ENCODE measurements at regions not wholly inside any gene's neighbourhood (a gene's known extent, or its start where the extent isn't known, plus 50 kb on each side); places are given as distances from the start of the nearest gene placed in this dataset.
"Not testable (repeated sequence)": the region's sequence is repeated elsewhere in the genome, so short reads cannot be mapped to it uniquely, and the experiment has no call there.

GRCh38 chr6:105681061-105681460 lies 278.2 kb upstream of the PREP start:
- no peak for TF ChIP-seq CTCF (IDR thresholded peaks at IDR 0.05; ENCODE audit: borderline replicate concordance, control extremely low read depth, extremely low read depth, insufficient read depth, missing control alignments)
- DNase-seq (ENCODE audit: low spot score): no peak
- in situ Hi-C loops (cut with MboI; ENCODE audit: low sequenced_read_pairs, unreplicated experiment): no loop called here

GRCh38 chr6:105680131-105680530 lies 277.2 kb upstream of the PREP start:
- in situ Hi-C loops (cut with MboI; ENCODE audit: low sequenced_read_pairs, unreplicated experiment): no loop called here
- TF ChIP-seq CTCF (IDR thresholded peaks at IDR 0.05; ENCODE audit: borderline replicate concordance, control extremely low read depth, extremely low read depth, insufficient read depth, missing control alignments): no peak
- DNase-seq (ENCODE audit: low spot score): no peak

GRCh38 chr6:105678516-105678915 lies 275.6 kb upstream of the PREP start:
- TF ChIP-seq CTCF (IDR thresholded peaks at IDR 0.05; ENCODE audit: borderline replicate concordance, control extremely low read depth, extremely low read depth, insufficient read depth, missing control alignments): no peak
- in situ Hi-C loops (cut with MboI; ENCODE audit: low sequenced_read_pairs, unreplicated experiment): no loop called here
- no peak for DNase-seq (ENCODE audit: low spot score)

- DNase-seq (ENCODE audit: low spot score): no peak
- in situ Hi-C loops (cut with MboI; ENCODE audit: low sequenced_read_pairs, unreplicated experiment): no loop called here
- no peak for TF ChIP-seq CTCF (IDR thresholded peaks at IDR 0.05; ENCODE audit: borderline replicate concordance, control extremely low read depth, extremely low read depth, insufficient read depth, missing control alignments)
Measured at GRCh38 chr6:105677671-105678475, 275.0 kb upstream of the PREP start.

- DNase-seq (ENCODE audit: low spot score): no peak
- in situ Hi-C loops (cut with MboI; ENCODE audit: low sequenced_read_pairs, unreplicated experiment): no loop called here
- no peak for TF ChIP-seq CTCF (IDR thresholded peaks at IDR 0.05; ENCODE audit: borderline replicate concordance, control extremely low read depth, extremely low read depth, insufficient read depth, missing control alignments)
Measured at GRCh38 chr6:105676857-105677256, 274.0 kb upstream of the PREP start.

GRCh38 chr6:105675715-105676397 lies 273.0 kb upstream of the PREP start:
- no peak for TF ChIP-seq CTCF (IDR thresholded peaks at IDR 0.05; ENCODE audit: borderline replicate concordance, control extremely low read depth, extremely low read depth, insufficient read depth, missing control alignments)
- in situ Hi-C loops (cut with MboI; ENCODE audit: low sequenced_read_pairs, unreplicated experiment): no loop called here
- peak; percentile 33 for DNase-seq (ENCODE audit: low spot score)

- DNase-seq (ENCODE audit: low spot score); in situ Hi-C loops (cut with MboI; ENCODE audit: low sequenced_read_pairs, unreplicated experiment): not testable (repeated sequence)
Measured at GRCh38 chr6:105672856-105673538, 270.1 kb upstream of the PREP start.
